Mesothelial cell of epicardium (in vitro differentiated cells): ENCODE measurements at regions not wholly inside any gene's neighbourhood (a gene's known extent, or its start where the extent isn't known, plus 50 kb on each side); places are given as distances from the start of the nearest gene placed in this dataset.

ENCODE experiments used
- DNase-seq, 2 experiments: peaks; one replicate each; pipeline ENCODE4 v3.0.0; 2021; ENCODE audit warnings: low spot score in 2 of 2; ENCODE audit not compliant: unreplicated experiment in 2 of 2
- H3K27ac Mint-ChIP-seq: 2 replicates; pipeline ENCODE4 v1.8.0; 2021; ENCODE audit warnings: mixed read lengths
- H3K27me3 Mint-ChIP-seq: 2 replicates; pipeline ENCODE4 v1.8.0; 2021; ENCODE audit warnings: low read depth, mixed read lengths
- H3K36me3 Mint-ChIP-seq: 2 replicates; pipeline ENCODE4 v1.8.0; 2021; ENCODE audit warnings: mixed read lengths
- H3K4me1 Mint-ChIP-seq: 2 replicates; pipeline ENCODE4 v1.8.0; 2021; ENCODE audit warnings: mixed read lengths
- H3K4me3 Mint-ChIP-seq: 2 replicates; pipeline ENCODE4 v1.8.0; 2021; ENCODE audit warnings: mild to moderate bottlenecking, moderate library complexity, mixed read lengths
- H3K9me3 Mint-ChIP-seq: 2 replicates; pipeline ENCODE4 v1.8.0; 2021; ENCODE audit warnings: mixed read lengths
- CTCF ChIP-seq: fragments of 200-600 bp; sonication (generic); IDR thresholded peaks from one replicate; pipeline ENCODE4 v1.5.0; 2021; ENCODE audit warnings: antibody characterized with exemption; ENCODE audit not compliant: unreplicated experiment

- H3K36me3 Mint-ChIP-seq, result no peaks in the 10 kb centered on the region
- H3K27me3 Mint-ChIP-seq, result no peaks in the 10 kb centered on the region
- no peak overlapping the region for H3K4me3 Mint-ChIP-seq
- H3K4me1 Mint-ChIP-seq, result peaks cover 16% of the 10 kb centered on the region
- H3K27ac Mint-ChIP-seq, result no peak overlapping the region
- no peak for TF ChIP-seq CTCF
- no peaks in the 10 kb centered on the region for H3K9me3 Mint-ChIP-seq
- no peak for DNase-seq
Measured at GRCh38 chr12:66956300-66956699, 277.4 kb upstream of the GRIP1 start.

- Mint-ChIP-seq H3K27me3 (no peaks in the 10 kb centered on the region), H3K36me3 (peaks cover 2% of the 10 kb centered on the region), H3K27ac (no peak overlapping the region), H3K4me1 (peaks cover 18% of the 10 kb centered on the region), H3K4me3 (no peak overlapping the region), H3K9me3 (no peaks in the 10 kb centered on the region)
- TF ChIP-seq CTCF, result no peak
- no peak for DNase-seq
Measured at GRCh38 chr12:66959276-66959675, 280.4 kb upstream of the GRIP1 start.

GRCh38 chr12:66960006-66960405, 281.1 kb upstream of the GRIP1 start:
- TF ChIP-seq CTCF, result no peak
- no peak for DNase-seq
- peaks cover 2% of the 10 kb centered on the region for H3K36me3 Mint-ChIP-seq
- H3K27ac Mint-ChIP-seq, result peak overlapping the region; percentile 1
- H3K9me3 Mint-ChIP-seq, result no peaks in the 10 kb centered on the region
- H3K27me3 Mint-ChIP-seq, result no peaks in the 10 kb centered on the region
- peaks cover 18% of the 10 kb centered on the region for H3K4me1 Mint-ChIP-seq
- no peak overlapping the region for H3K4me3 Mint-ChIP-seq

GRCh38 chr12:66960704-66961690, 282.1 kb upstream of the GRIP1 start:
- no peaks in the 10 kb centered on the region for H3K27me3 Mint-ChIP-seq
- H3K4me1 Mint-ChIP-seq, result peaks cover 18% of the 10 kb centered on the region
- H3K4me3 Mint-ChIP-seq, result no peak overlapping the region
- H3K36me3 Mint-ChIP-seq, result peaks cover 2% of the 10 kb centered on the region
- TF ChIP-seq CTCF, result no peak
- no peaks in the 10 kb centered on the region for H3K9me3 Mint-ChIP-seq
- DNase-seq, result no peak
- peak overlapping the region; percentile 87 for H3K27ac Mint-ChIP-seq

GRCh38 chr12:66962290-66962689, 283.4 kb upstream of the GRIP1 start:
- Mint-ChIP-seq H3K4me3 (no peak overlapping the region), H3K27me3 (no peaks in the 10 kb centered on the region), H3K9me3 (no peaks in the 10 kb centered on the region), H3K4me1 (peaks cover 18% of the 10 kb centered on the region), H3K36me3 (peaks cover 2% of the 10 kb centered on the region), H3K27ac (peak overlapping the region; percentile 19)
- no peak for DNase-seq
- no peak for TF ChIP-seq CTCF
